GM13976 (cell line): ENCODE measurements at regions not wholly inside any gene's neighbourhood (a gene's known extent, or its start where the extent isn't known, plus 50 kb on each side); places are given as distances from the start of the nearest gene placed in this dataset.

Experiments used
- DNase-seq: peaks from one replicate; pipeline ENCODE4 v3.0.0; 2012; ENCODE audit warnings: low spot score
- CTCF ChIP-seq: IDR thresholded peaks from 2 replicates; pipeline ENCODE4 v1.5.1; 2012; ENCODE audit warnings: borderline replicate concordance, mild to moderate bottlenecking; ENCODE audit not compliant: insufficient read depth; ENCODE audit errors: extremely low read depth, missing control alignments, control extremely low read depth
- in situ Hi-C: fragments of 300-500 bp; cut with MboI; formaldehyde crosslinking; loops from one replicate; pipeline ENCODE4 v1.12.0; 2022; ENCODE audit warnings: low sequenced_read_pairs, mixed read lengths, inconsistent platforms; ENCODE audit not compliant: unreplicated experiment

GRCh38 chr1:200267458-200267857 lies 142.4 kb downstream of the ZNF281 start:
- in situ Hi-C loops, result loop anchor here (10.0 kb wide), 1 partner anchor 217 kb away; no protein-coding TSS in a partner anchor
- no peak for DNase-seq
- TF ChIP-seq CTCF, result no peak

GRCh38 chr1:200266871-200267270 lies 143.0 kb downstream of the ZNF281 start:
- no peak for TF ChIP-seq CTCF
- in situ Hi-C loops, result loop anchor here (10.0 kb wide), 1 partner anchor 218 kb away; no protein-coding TSS in a partner anchor
- no peak for DNase-seq

GRCh38 chr1:200265881-200266280 lies 144.0 kb downstream of the ZNF281 start:
- in situ Hi-C loops, result loop anchor here (10.0 kb wide), 1 partner anchor 219 kb away; no protein-coding TSS in a partner anchor
- TF ChIP-seq CTCF, result no peak
- DNase-seq, result no peak

GRCh38 chr1:200265104-200265503 lies 144.7 kb downstream of the ZNF281 start:
- in situ Hi-C loops, result loop anchor here (10.0 kb wide), 1 partner anchor 220 kb away; no protein-coding TSS in a partner anchor
- TF ChIP-seq CTCF, result no peak
- no peak for DNase-seq

GRCh38 chr1:200263203-200263602 lies 146.6 kb downstream of the ZNF281 start:
- DNase-seq, result no peak
- in situ Hi-C loops, result loop anchor here (10.0 kb wide), 1 partner anchor 222 kb away; no protein-coding TSS in a partner anchor

GRCh38 chr1:200262326-200262965 lies 147.4 kb downstream of the ZNF281 start:
- DNase-seq, result peak; percentile 47
- no peak for TF ChIP-seq CTCF
- in situ Hi-C loops, result loop anchor here (10.0 kb wide), 1 partner anchor 222 kb away; no protein-coding TSS in a partner anchor

More at GRCh38 chr1:200263203-200263602, 146.6 kb downstream of the ZNF281 start:
- no peak for TF ChIP-seq CTCF
